GM12878 (cell line): ENCODE measurements at regions not wholly inside any gene's neighbourhood (a gene's known extent, or its start where the extent isn't known, plus 50 kb on each side); places are given as distances from the start of the nearest gene placed in this dataset.

Source experiments
- ATAC-seq: fragments of 200-7000 bp; cut with Tn5 transposase; 3 replicates; pipeline ENCODE4 v1.9.1; 2020; ENCODE audit warnings: mild to moderate bottlenecking, moderate library complexity
- BruUV-seq: library from RNA; stranded (reverse); fragments of 400-500 nt; replicated peaks from 2 replicates; lab custom pipeline; 2021; lab: Mats Ljungman, UMichigan
- CTCF ChIA-PET: fragments of 300-600 bp; sonication (Branson Sonifier 250); formaldehyde crosslinking; extraction: SDS; loops from one replicate; lab custom pipeline; 2021; ENCODE audit warnings: inconsistent platforms; lab: Yijun Ruan, JAX
- POLR2A ChIA-PET: fragments of 350-600 bp; formaldehyde crosslinking; extraction: SDS; loops from one replicate; lab custom pipeline; 2021; ENCODE audit warnings: inconsistent platforms; lab: Charles Lee
- RAD21 ChIA-PET: fragments of 300-600 bp; sonication (Branson Sonifier 250); formaldehyde crosslinking; loops from one replicate; lab custom pipeline; 2023; ENCODE audit warnings: antibody characterized with exemption; ENCODE audit not compliant: unreplicated experiment; lab: Charles Lee
- SMC1A ChIA-PET: fragments of 300-600 bp; sonication (Branson Sonifier 250); formaldehyde crosslinking; loops from one replicate; lab custom pipeline; 2023; ENCODE audit not compliant: unreplicated experiment, uncharacterized antibody; lab: Charles Lee
- DNase-seq: peaks from one replicate; pipeline ENCODE4 v3.0.0-alpha.2; 2011; ENCODE audit warnings: low read depth, low spot score
- FAIRE-seq: peaks from 3 replicates; lab custom pipeline; 2011; peaks lifted over from hg19 to GRCh38; lab: Jason Lieb, UNC
- H2AFZ ChIP-seq: 2 replicates; pipeline ENCODE4 v1.6.0; 2011; ENCODE audit warnings: low read depth, low read length, control low read depth; ENCODE audit not compliant: control insufficient read depth
- H3K27ac ChIP-seq: 2 replicates; pipeline ENCODE4 v1.5.1; 2011; ENCODE audit warnings: control low read depth; ENCODE audit not compliant: control insufficient read depth, insufficient read depth
- H3K27me3 ChIP-seq, 2 experiments: replicated peaks in 1 of 2; 2 replicates each; pipeline versions ENCODE4 v1.6.0 to v1.6.1; 2011; ENCODE audit warnings: low read length in 1 of 2; ENCODE audit not compliant: control insufficient read depth in 2 of 2, insufficient read depth in 2 of 2
- H3K36me3 ChIP-seq, 2 experiments: 2 replicates each; pipeline ENCODE4 v1.5.1; 2011; ENCODE audit warnings: low read length in 1 of 2; ENCODE audit not compliant: control insufficient read depth in 2 of 2, insufficient read depth in 2 of 2
- H3K4me1 ChIP-seq: 2 replicates; pipeline ENCODE4 v1.6.1; 2011; ENCODE audit warnings: mild to moderate bottlenecking, low read length, moderate library complexity, mixed read lengths; ENCODE audit not compliant: control insufficient read depth, insufficient read depth
- H3K4me2 ChIP-seq: 2 replicates; pipeline ENCODE4 v1.6.0; 2011; ENCODE audit warnings: control low read depth; ENCODE audit not compliant: control insufficient read depth, insufficient read depth
- H3K4me3 ChIP-seq: fragments of 200-600 bp; sonication (generic); 2 replicates; pipeline ENCODE4 v1.5.1; 2016
- H3K79me2 ChIP-seq: 2 replicates; pipeline ENCODE4 v1.6.0; 2011; ENCODE audit warnings: low read length; ENCODE audit not compliant: control insufficient read depth, insufficient read depth
- H3K9ac ChIP-seq: 2 replicates; pipeline ENCODE4 v1.8.0; 2011; ENCODE audit warnings: low read length, control low read depth, mixed read lengths; ENCODE audit not compliant: control insufficient read depth, insufficient read depth
- H3K9me3 ChIP-seq: replicated peaks from 3 replicates; pipeline ENCODE4 v1.5.1; 2011; ENCODE audit warnings: mild to moderate bottlenecking, low read length; ENCODE audit not compliant: control insufficient read depth, insufficient read depth
- H4K20me1 ChIP-seq: 2 replicates; pipeline ENCODE4 v1.6.0; 2011; ENCODE audit not compliant: control insufficient read depth, insufficient read depth
- HDGF ChIP-seq: fragments of 450-650 bp; IDR thresholded peaks from 2 replicates; pipeline ENCODE4 v1.6.1; 2016; ENCODE audit warnings: antibody characterized with exemption
- NBN ChIP-seq: fragments of 450-650 bp; IDR thresholded peaks from 2 replicates; pipeline ENCODE4 v1.6.1; 2016
- SRF ChIP-seq, 2 experiments: IDR thresholded peaks; 2 replicates each; pipeline ENCODE4 v1.6.1; 2011; ENCODE audit warnings: low read depth in 2 of 2, low read length in 2 of 2, mild to moderate bottlenecking in 1 of 2, moderate library complexity in 1 of 2
- WGBS: methylation state at CpG from one replicate; pipeline ENCODE4 v1.1.6; 2016; ENCODE audit warnings: low lambda C conversion rate; ENCODE audit not compliant: insufficient replicate concordance, insufficient coverage; ENCODE audit errors: missing lambda C conversion rate; 5-methylcytosine and 5-hydroxymethylcytosine counted together
- in situ Hi-C: fragments of 300-500 bp; cut with MboI; formaldehyde crosslinking; loops from 9 replicates; pipeline ENCODE4 v1.14.3; 2018; ENCODE audit warnings: mixed read lengths
- intact Hi-C: fragments of 100-400 bp; cut with micrococcal nuclease; formaldehyde crosslinking; loops from one replicate; pipeline ENCODE4 v1.14.2; 2022; ENCODE audit not compliant: unreplicated experiment

- DNase-seq (no peak), FAIRE-seq (no peak)
- CTCF ChIA-PET: interaction anchor here (1.2 kb wide), 1 partner anchor 15 kb away, joined by 3 read pairs; no protein-coding TSS in a partner anchor
- H3K4me2 ChIP-seq: no peak overlapping the region
- in situ Hi-C loops: loop anchor here (25.0 kb wide), 1 partner anchor 776 kb away; no protein-coding TSS in a partner anchor
- H3K79me2 ChIP-seq: no peaks in the 10 kb centered on the region
- SMC1A ChIA-PET: no interaction called here
- no peak overlapping the region for H2AFZ ChIP-seq
- TF ChIP-seq NBN (no peak), HDGF (no peak)
- TF ChIP-seq, all 136 proteins: peak for 0
- Histone ChIP-seq H3K4me1 (no peaks in the 10 kb centered on the region), H3K27me3 (no peaks in the 10 kb centered on the region; a peak in 1 of 4 replicates), H3K9ac (no peak overlapping the region), H4K20me1 (no peaks in the 10 kb centered on the region), H3K36me3 (no peaks in the 10 kb centered on the region), H3K27ac (no peak overlapping the region), H3K4me3 (no peak overlapping the region), H3K9me3 (no peaks in the 10 kb centered on the region)
- ChIA-PET POLR2A (no interaction called here), RAD21 (no interaction called here)
- no TSS peak for BruUV-seq
- 0% methylated on average over 1 of the region's 1 CpG for WGBS
- intact Hi-C loops: no loop called here
- ATAC-seq: no peak
Observed at GRCh38 chr11:15836795-15837194, 519.6 kb downstream of the SOX6 start.

- Histone ChIP-seq H3K79me2 (no peaks in the 10 kb centered on the region), H3K27ac (no peak overlapping the region), H3K9ac (no peak overlapping the region), H3K27me3 (no peaks in the 10 kb centered on the region; a peak in 1 of 4 replicates), H3K4me3 (no peak overlapping the region), H2AFZ (no peak overlapping the region), H4K20me1 (no peaks in the 10 kb centered on the region), H3K4me2 (no peak overlapping the region), H3K4me1 (no peaks in the 10 kb centered on the region), H3K36me3 (no peaks in the 10 kb centered on the region), H3K9me3 (no peaks in the 10 kb centered on the region)
- in situ Hi-C loops: loop anchor here (25.0 kb wide), 1 partner anchor 774 kb away; no protein-coding TSS in a partner anchor
- ChIA-PET RAD21 (no interaction called here), POLR2A (no interaction called here), SMC1A (interaction anchor here (0.7 to 0.9 kb wide), 2 partner anchors 8 to 15 kb away, joined by 3 to 4 read pairs; no protein-coding TSS in a partner anchor), CTCF (no interaction called here)
- intact Hi-C loops: no loop called here
- no peak for FAIRE-seq
- TF ChIP-seq SRF (IDR thresholded peaks at IDR 0.05; ENCODE audit: low read depth in 2 of 2, low read length in 2 of 2): no peak
- DNase-seq: no peak
- ATAC-seq: no peak
- BruUV-seq: no TSS peak
- WGBS: 45% methylated on average over 4 of the region's 4 CpGs
Observed at GRCh38 chr11:15837901-15838489, 518.4 kb downstream of the SOX6 start.
